ENCODE measurements at regions not wholly inside any gene's neighbourhood (a gene's known extent, or its start where the extent isn't known, plus 50 kb on each side); places are given as distances from the start of the nearest gene placed in this dataset.

DNA sequence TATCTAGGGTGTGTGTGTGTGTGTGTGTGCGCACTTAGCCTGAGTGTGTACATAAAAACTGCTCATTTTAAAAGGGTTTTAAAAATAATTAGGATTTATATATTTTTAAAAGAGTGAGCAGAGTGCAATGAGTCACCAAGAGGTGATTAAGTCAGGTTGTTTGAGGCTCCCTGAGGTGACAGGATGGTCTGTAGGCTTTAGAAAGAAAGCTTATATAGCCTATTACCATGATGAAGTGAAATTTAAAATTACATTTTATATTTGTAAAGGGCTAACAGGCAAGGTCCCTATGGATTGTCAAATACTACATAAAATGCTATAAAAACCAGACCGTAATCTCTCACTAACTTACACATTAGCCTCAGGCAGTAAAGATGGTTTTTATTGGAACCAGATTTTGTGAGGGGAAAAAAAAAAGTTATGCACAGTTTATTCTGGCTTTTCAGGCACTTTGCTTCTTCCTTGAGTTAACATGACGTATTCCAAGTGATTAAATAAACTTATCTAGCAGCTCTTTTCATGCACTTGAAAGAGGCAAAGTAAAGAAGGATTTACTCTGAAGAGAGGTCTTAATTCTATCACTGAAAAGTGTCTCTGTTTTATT lies 711.7 kb upstream of the PTBP2 start:
- intact Hi-C loops (cut with micrococcal nuclease): no loop called here
- Mint-ChIP-seq H3K27ac (no peak overlapping the region), H3K4me1 (ENCODE audit: low read depth) (no peaks in the 10 kb centered on the region), H3K4me3 (ENCODE audit: low read depth) (no peak overlapping the region), H3K27me3 (ENCODE audit: low read depth) (no peaks in the 10 kb centered on the region), H3K9me3 (peaks cover 3% of the 10 kb centered on the region), H3K36me3 (ENCODE audit: low read depth) (no peaks in the 10 kb centered on the region)
- DNase-seq (ENCODE audit: low spot score): no peak

DNA sequence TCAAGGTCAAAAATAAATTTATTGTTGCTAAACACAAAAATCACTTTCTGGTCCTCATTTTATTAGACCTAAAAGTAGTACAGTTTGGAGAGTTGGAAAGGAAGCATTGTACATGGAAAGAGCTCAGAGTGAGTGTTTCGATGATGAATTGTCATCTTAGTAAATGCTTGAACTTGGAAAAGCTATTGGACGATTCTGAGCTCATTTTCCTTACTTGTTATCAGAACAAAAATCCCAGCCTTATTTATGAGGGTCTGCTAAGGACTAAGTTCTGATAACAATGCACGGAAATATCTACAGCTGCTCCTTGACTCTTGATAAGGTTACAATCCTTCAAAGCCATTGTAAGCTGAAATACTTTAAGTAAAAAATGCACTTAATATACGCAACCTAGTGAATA lies 710.0 kb upstream of the PTBP2 start:
- Mint-ChIP-seq H3K4me3 (ENCODE audit: low read depth) (no peak overlapping the region), H3K27me3 (ENCODE audit: low read depth) (no peaks in the 10 kb centered on the region), H3K9me3 (peaks cover 3% of the 10 kb centered on the region), H3K36me3 (ENCODE audit: low read depth) (no peaks in the 10 kb centered on the region), H3K4me1 (ENCODE audit: low read depth) (no peaks in the 10 kb centered on the region), H3K27ac (no peak overlapping the region)
- DNase-seq (ENCODE audit: low spot score): no peak
- intact Hi-C loops (cut with micrococcal nuclease): no loop called here

DNA sequence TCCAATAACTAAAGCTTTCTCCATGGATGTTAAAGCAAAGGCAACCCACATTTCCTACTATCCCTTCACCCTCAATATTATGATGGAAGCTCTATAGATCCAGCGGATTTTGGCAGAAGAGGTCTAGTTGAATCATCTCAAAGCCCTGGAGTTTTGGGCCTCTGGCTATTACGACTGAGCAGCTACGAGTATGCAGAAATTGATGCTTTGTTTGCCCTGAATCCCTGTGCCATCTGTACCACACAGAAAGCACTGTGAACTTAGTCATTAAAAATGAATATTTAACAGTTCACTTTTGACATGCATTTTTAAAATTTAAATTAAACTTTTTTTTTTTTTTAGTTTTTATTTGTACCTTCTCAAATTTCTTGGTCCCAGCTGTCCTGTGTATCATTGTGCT lies 705.4 kb upstream of the PTBP2 start:
- H3K4me3 Mint-ChIP-seq (ENCODE audit: low read depth): no peak overlapping the region
- DNase-seq (ENCODE audit: low spot score): no peak
- no peaks in the 10 kb centered on the region for H3K4me1 Mint-ChIP-seq (ENCODE audit: low read depth)
- no peak overlapping the region for H3K27ac Mint-ChIP-seq
- no peaks in the 10 kb centered on the region for H3K27me3 Mint-ChIP-seq (ENCODE audit: low read depth)
- peaks cover 3% of the 10 kb centered on the region for H3K9me3 Mint-ChIP-seq
- intact Hi-C loops (cut with micrococcal nuclease): no loop called here
- no peaks in the 10 kb centered on the region for H3K36me3 Mint-ChIP-seq (ENCODE audit: low read depth)

DNA sequence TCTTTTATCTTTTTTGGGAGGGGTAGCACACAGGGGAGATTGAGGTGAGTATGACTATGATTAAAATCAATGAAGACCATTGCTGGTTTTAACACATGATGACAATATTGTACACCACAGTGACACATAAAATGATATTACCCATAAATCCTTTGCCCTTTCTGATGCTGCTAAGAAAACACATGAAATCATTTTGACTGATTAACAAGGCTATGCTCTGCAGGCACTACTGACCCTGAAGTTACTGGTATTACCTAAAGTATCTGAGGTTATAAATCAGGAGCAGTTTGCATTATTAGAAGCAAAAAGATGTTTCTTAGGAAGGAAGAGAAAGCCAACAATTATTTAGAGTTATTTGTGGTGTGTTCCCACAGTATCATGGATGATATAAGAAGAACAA lies 701.2 kb upstream of the PTBP2 start:
- Mint-ChIP-seq H3K27me3 (ENCODE audit: low read depth) (no peaks in the 10 kb centered on the region), H3K4me1 (ENCODE audit: low read depth) (no peaks in the 10 kb centered on the region), H3K4me3 (ENCODE audit: low read depth) (no peak overlapping the region), H3K9me3 (peaks cover 4% of the 10 kb centered on the region), H3K27ac (no peak overlapping the region), H3K36me3 (ENCODE audit: low read depth) (no peaks in the 10 kb centered on the region)
- no peak for DNase-seq (ENCODE audit: low spot score)
- intact Hi-C loops (cut with micrococcal nuclease): no loop called here

DNA sequence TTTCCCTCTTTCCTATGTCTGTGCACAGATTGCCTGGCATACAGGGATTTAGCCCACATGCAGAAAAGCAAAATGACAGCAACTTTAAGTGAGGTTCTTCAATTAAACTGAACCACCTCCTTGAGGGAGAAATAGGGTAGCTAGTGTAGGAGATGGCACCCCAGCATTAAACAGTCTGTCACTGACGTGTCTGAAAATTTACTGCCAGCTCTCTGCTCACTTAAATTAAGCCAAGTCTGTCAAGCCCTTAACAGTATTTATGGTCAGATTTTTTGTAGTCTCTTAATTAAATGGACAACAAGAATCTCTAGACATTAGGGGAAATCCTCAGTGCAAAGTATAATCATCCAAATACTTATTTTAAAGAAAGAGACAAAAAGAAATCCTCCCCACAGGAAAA lies 696.5 kb upstream of the PTBP2 start:
- Mint-ChIP-seq H3K4me1 (ENCODE audit: low read depth) (no peaks in the 10 kb centered on the region), H3K4me3 (ENCODE audit: low read depth) (no peak overlapping the region), H3K36me3 (ENCODE audit: low read depth) (no peaks in the 10 kb centered on the region), H3K27me3 (ENCODE audit: low read depth) (no peaks in the 10 kb centered on the region), H3K27ac (no peak overlapping the region), H3K9me3 (peaks cover 9% of the 10 kb centered on the region)
- intact Hi-C loops (cut with micrococcal nuclease): no loop called here
- DNase-seq (ENCODE audit: low spot score): no peak

DNA sequence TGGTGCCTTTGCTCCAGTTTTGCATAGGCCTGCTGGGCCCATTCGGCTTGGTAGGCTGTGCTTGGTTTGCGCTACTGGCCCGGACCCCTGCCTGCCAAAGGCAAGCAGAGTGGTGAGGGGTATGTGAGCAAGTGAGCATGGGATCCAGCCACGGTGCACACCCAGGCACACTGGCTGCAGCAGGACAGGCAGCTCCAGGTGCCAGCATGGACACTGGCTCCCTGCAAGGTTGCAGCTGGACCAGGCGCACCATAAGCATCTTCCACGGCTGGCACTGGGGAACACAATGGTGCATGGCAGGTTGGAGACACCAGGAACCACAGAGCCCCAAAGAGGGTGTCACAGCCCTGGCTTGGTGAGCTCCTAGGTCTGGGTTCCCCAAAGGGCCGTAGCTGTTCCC lies 693.5 kb upstream of the PTBP2 start:
- no peaks in the 10 kb centered on the region for H3K36me3 Mint-ChIP-seq (ENCODE audit: low read depth)
- no peaks in the 10 kb centered on the region for H3K27me3 Mint-ChIP-seq (ENCODE audit: low read depth)
- no peak overlapping the region for H3K27ac Mint-ChIP-seq
- peaks cover 9% of the 10 kb centered on the region for H3K9me3 Mint-ChIP-seq
- intact Hi-C loops (cut with micrococcal nuclease): no loop called here
- no peaks in the 10 kb centered on the region for H3K4me1 Mint-ChIP-seq (ENCODE audit: low read depth)
- no peak overlapping the region for H3K4me3 Mint-ChIP-seq (ENCODE audit: low read depth)
- no peak for DNase-seq (ENCODE audit: low spot score)

DNA sequence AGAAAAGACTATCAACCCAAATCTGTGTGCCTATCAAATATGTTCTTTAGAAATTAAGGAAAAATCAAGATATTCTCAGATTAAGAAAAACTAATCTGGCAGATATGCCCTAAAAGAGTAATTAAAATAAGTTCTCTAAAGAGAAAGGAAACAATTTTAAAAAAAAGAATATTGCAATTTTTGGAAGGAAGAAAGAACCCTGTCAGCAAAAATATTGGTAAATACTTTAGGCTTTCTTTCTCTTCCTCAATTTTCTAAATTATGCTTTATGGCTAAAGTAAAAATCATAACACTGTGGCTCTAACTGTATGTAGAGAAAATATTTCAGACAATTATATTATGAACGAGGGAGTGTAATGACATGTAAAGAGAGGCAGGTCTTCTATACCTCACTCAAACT lies 691.3 kb upstream of the PTBP2 start:
- no peak for DNase-seq (ENCODE audit: low spot score)
- H3K9me3 Mint-ChIP-seq: peaks cover 5% of the 10 kb centered on the region
- H3K4me3 Mint-ChIP-seq (ENCODE audit: low read depth): no peak overlapping the region
- no peaks in the 10 kb centered on the region for H3K27me3 Mint-ChIP-seq (ENCODE audit: low read depth)
- H3K27ac Mint-ChIP-seq: no peak overlapping the region
- no peaks in the 10 kb centered on the region for H3K4me1 Mint-ChIP-seq (ENCODE audit: low read depth)
- H3K36me3 Mint-ChIP-seq (ENCODE audit: low read depth): no peaks in the 10 kb centered on the region
- intact Hi-C loops (cut with micrococcal nuclease): no loop called here

DNA sequence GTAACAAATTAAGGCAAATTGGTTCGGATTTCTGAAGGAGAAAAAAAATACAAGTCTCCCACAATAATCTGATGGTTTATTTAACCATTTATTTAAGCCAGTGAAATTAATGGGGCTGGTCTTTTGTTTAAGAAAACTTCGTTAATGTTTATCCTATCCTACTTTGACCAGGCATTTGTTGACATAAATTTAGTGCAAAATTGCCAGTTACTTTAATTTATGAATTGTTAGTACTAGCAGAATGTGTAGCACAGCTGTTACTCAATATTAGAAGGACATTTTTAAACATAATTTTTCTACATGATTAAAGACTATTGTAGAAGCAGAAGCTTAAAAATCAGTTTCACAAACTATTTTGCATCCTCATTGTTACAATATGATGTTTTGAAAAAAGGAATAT lies 687.6 kb upstream of the PTBP2 start:
- intact Hi-C loops (cut with micrococcal nuclease): no loop called here
- Mint-ChIP-seq H3K4me3 (ENCODE audit: low read depth) (no peak overlapping the region), H3K9me3 (peaks cover 5% of the 10 kb centered on the region), H3K27me3 (ENCODE audit: low read depth) (no peaks in the 10 kb centered on the region), H3K27ac (no peak overlapping the region), H3K4me1 (ENCODE audit: low read depth) (no peaks in the 10 kb centered on the region), H3K36me3 (ENCODE audit: low read depth) (no peaks in the 10 kb centered on the region)
- no peak for DNase-seq (ENCODE audit: low spot score)

DNA sequence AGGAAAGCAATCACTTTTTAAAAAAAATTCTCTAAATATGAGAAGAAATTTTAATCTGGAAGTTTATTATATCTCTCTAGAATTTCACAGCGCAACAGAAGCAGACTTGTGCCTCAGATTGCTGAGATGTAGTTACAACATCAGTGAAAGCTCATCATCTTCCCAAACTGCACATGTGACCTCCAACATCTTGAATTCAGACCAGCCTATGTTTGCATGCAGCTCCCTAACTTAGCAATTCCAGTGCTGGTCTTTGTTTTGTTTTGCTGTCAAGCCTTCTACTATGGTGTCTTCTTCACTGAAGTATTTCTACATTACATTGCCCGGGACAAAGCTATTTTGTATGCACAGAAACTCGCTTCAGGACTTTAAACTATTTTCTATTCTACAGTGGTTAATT lies 684.8 kb upstream of the PTBP2 start:
- H3K36me3 Mint-ChIP-seq (ENCODE audit: low read depth): no peaks in the 10 kb centered on the region
- no peak overlapping the region for H3K27ac Mint-ChIP-seq
- intact Hi-C loops (cut with micrococcal nuclease): no loop called here
- H3K4me3 Mint-ChIP-seq (ENCODE audit: low read depth): no peak overlapping the region
- no peaks in the 10 kb centered on the region for H3K27me3 Mint-ChIP-seq (ENCODE audit: low read depth)
- H3K9me3 Mint-ChIP-seq: peaks cover 3% of the 10 kb centered on the region
- no peak for DNase-seq (ENCODE audit: low spot score)
- no peaks in the 10 kb centered on the region for H3K4me1 Mint-ChIP-seq (ENCODE audit: low read depth)

DNA sequence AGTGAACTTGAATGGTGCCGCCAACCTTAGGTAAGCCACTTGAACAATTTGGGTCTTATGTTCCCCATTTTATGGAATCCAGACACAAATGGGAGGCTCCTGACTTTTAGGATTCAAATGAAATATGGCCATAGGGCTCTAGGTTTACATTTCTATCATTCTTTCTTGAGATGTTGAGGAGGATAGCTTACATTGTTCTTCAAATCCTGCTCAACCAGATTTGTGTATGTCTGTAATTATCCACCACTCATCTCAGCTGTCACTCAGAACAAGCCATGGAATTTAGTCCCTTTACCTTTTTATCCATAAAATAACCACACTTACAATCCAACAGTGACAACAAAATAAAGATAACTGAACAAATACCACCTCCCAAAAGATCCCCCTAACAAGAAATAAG lies 682.9 kb upstream of the PTBP2 start:
- Mint-ChIP-seq H3K36me3 (ENCODE audit: low read depth) (no peaks in the 10 kb centered on the region), H3K9me3 (peaks cover 7% of the 10 kb centered on the region), H3K27me3 (ENCODE audit: low read depth) (no peaks in the 10 kb centered on the region), H3K4me3 (ENCODE audit: low read depth) (no peak overlapping the region), H3K27ac (no peak overlapping the region), H3K4me1 (ENCODE audit: low read depth) (no peaks in the 10 kb centered on the region)
- intact Hi-C loops (cut with micrococcal nuclease): no loop called here
- DNase-seq (ENCODE audit: low spot score): no peak

DNA sequence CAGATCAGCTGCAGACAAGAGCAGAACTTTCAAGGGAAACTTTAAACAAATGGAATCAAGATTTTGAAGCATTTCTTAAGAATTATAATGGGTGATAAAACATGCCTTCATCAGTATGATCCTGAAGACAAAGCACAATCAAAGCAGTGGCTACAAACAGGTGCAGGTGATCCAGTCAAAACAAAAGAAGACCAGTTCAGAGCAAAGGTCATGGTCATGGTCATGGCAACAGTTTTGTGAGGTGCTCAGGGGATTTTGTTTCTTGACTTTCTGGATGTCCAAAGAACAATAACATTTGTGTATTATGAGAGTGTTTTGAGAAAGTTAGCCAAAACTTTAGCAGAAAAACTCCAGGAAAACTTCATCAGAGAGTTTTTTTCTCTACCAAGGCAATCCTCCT lies 681.7 kb upstream of the PTBP2 start:
- Mint-ChIP-seq H3K9me3 (peaks cover 7% of the 10 kb centered on the region), H3K27me3 (ENCODE audit: low read depth) (no peaks in the 10 kb centered on the region), H3K27ac (no peak overlapping the region), H3K4me3 (ENCODE audit: low read depth) (no peak overlapping the region), H3K4me1 (ENCODE audit: low read depth) (no peaks in the 10 kb centered on the region), H3K36me3 (ENCODE audit: low read depth) (no peaks in the 10 kb centered on the region)
- no peak for DNase-seq (ENCODE audit: low spot score)
- intact Hi-C loops (cut with micrococcal nuclease): no loop called here

DNA sequence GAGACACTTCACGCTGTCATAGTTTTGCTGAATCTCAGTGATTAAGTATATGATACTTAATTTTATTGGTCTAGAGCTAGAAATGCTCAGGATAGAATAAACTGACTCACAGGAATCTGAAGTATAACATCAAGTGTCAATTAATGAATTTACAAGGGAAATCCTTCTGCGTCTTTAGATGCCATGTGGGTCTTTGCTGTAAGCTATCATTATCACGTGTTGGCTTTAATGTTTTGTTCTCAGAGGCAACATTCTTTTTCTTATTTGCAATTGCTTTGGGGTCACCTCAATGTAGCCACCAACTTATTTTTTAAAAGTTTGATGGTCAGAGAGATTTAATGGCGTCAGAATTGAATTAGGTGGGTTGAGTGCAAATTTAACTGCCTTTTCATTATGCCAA lies 680.1 kb upstream of the PTBP2 start:
- intact Hi-C loops (cut with micrococcal nuclease): no loop called here
- no peak overlapping the region for H3K4me3 Mint-ChIP-seq (ENCODE audit: low read depth)
- H3K27ac Mint-ChIP-seq: no peak overlapping the region
- H3K4me1 Mint-ChIP-seq (ENCODE audit: low read depth): no peaks in the 10 kb centered on the region
- H3K27me3 Mint-ChIP-seq (ENCODE audit: low read depth): no peaks in the 10 kb centered on the region
- DNase-seq (ENCODE audit: low spot score): no peak
- H3K9me3 Mint-ChIP-seq: peaks cover 7% of the 10 kb centered on the region
- H3K36me3 Mint-ChIP-seq (ENCODE audit: low read depth): no peaks in the 10 kb centered on the region

DNA sequence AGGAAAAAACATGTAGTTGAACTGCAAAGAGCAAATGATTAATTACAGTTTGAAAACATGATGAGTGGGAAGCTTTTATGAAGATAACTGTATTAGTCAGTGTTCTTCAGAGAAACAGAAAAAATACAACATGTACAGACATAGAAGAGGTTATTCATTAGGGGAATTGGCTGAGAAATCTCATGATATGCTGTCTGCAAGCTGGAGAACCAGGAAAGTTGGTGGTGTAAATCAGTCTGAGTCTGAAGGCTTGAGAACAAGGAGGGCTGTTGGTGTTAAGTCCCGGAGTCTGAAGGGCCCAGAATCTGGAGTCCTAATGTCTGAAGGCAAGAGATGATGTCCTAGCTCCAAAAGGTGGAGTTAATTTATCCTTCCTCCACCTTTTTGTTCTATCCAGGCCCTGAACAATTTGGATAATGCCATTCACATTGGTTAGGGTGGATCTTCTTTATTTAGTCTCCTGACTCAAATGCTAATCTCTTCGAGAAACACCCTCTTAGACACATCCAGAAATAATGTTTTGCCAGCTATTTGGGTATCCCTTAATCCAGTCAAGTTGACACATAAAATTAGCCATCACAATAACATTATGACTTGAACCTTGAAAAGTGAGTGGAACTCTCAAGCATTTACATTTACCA lies 672.9 kb upstream of the PTBP2 start:
- H3K27me3 Mint-ChIP-seq (ENCODE audit: low read depth): no peaks in the 10 kb centered on the region
- no peak overlapping the region for H3K4me3 Mint-ChIP-seq (ENCODE audit: low read depth)
- intact Hi-C loops (cut with micrococcal nuclease): no loop called here

More for the DNA sequence above, 672.9 kb upstream of the PTBP2 start:
- DNase-seq (ENCODE audit: low spot score): no peak
- Mint-ChIP-seq H3K4me1 (ENCODE audit: low read depth) (no peaks in the 10 kb centered on the region), H3K36me3 (ENCODE audit: low read depth) (no peaks in the 10 kb centered on the region), H3K27ac (no peak overlapping the region), H3K9me3 (peaks cover 11% of the 10 kb centered on the region)

Measured in activated T-helper 2 cell treated with anti-CD3 and anti-CD28 coated beads, Interferon-gamma antibody, Interleukin-2, Interleukin-4, amounts not matched to agents 10 μg/mL and 5 μg/mL and 100 μg/mL, durations not matched to agents 14 hours and 24 hours and 36 hours (primary cell).